PFSK-1 (cell line): ENCODE measurements at regions not wholly inside any gene's neighbourhood (a gene's known extent, or its start where the extent isn't known, plus 50 kb on each side); places are given as distances from the start of the nearest gene placed in this dataset.

Experiments
- FOXP2 ChIP-seq: optimal IDR thresholded peaks from 2 replicates; pipeline ENCODE3; 2011; ENCODE audit warnings: borderline replicate concordance, control low read depth, inconsistent platforms; ENCODE audit not compliant: insufficient read depth; ENCODE audit errors: extremely low read length, extremely low read depth
- POLR2AphosphoS5 ChIP-seq: IDR thresholded peaks from 2 replicates; pipeline ENCODE4 v1.6.1; 2012; ENCODE audit warnings: low read depth, mild to moderate bottlenecking, control low read depth, low read length, moderate library complexity
- SIN3A ChIP-seq: IDR thresholded peaks from 2 replicates; pipeline ENCODE4 v1.6.1; 2012; ENCODE audit warnings: mild to moderate bottlenecking, low read length, moderate library complexity, borderline replicate concordance; ENCODE audit not compliant: insufficient read depth
- TAF1 ChIP-seq: IDR thresholded peaks from 2 replicates; pipeline ENCODE4 v1.6.1; 2012; ENCODE audit warnings: low read length, control low read depth, borderline replicate concordance; ENCODE audit not compliant: insufficient read depth
- TF ChIP-seq, protein P1 (sequence below), 2 experiments: IDR thresholded peaks; 2 replicates each; pipeline versions ENCODE4 v1.6.1 to v1.8.0; 2011 to 2012; ENCODE audit warnings: low read depth in 2 of 2, low read length in 2 of 2, control low read depth in 1 of 2, inconsistent platforms in 1 of 2, mild to moderate bottlenecking in 1 of 2, moderate library complexity in 1 of 2; ENCODE audit not compliant: insufficient read depth in 1 of 2

GRCh38 chr10:121324678-121325213 lies 273.5 kb downstream of the FGFR2 start:
- TF ChIP-seq, protein P1, sequence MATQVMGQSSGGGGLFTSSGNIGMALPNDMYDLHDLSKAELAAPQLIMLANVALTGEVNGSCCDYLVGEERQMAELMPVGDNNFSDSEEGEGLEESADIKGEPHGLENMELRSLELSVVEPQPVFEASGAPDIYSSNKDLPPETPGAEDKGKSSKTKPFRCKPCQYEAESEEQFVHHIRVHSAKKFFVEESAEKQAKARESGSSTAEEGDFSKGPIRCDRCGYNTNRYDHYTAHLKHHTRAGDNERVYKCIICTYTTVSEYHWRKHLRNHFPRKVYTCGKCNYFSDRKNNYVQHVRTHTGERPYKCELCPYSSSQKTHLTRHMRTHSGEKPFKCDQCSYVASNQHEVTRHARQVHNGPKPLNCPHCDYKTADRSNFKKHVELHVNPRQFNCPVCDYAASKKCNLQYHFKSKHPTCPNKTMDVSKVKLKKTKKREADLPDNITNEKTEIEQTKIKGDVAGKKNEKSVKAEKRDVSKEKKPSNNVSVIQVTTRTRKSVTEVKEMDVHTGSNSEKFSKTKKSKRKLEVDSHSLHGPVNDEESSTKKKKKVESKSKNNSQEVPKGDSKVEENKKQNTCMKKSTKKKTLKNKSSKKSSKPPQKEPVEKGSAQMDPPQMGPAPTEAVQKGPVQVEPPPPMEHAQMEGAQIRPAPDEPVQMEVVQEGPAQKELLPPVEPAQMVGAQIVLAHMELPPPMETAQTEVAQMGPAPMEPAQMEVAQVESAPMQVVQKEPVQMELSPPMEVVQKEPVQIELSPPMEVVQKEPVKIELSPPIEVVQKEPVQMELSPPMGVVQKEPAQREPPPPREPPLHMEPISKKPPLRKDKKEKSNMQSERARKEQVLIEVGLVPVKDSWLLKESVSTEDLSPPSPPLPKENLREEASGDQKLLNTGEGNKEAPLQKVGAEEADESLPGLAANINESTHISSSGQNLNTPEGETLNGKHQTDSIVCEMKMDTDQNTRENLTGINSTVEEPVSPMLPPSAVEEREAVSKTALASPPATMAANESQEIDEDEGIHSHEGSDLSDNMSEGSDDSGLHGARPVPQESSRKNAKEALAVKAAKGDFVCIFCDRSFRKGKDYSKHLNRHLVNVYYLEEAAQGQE (IDR thresholded peaks at IDR 0.05; ENCODE audit: insufficient read depth in 1 of 2, low read depth in 2 of 2, low read length in 2 of 2), result no peak
- no peak for TF ChIP-seq FOXP2
- TF ChIP-seq TAF1, result no peak
- no peak for TF ChIP-seq POLR2AphosphoS5
- TF ChIP-seq SIN3A, result no peak

DNA sequence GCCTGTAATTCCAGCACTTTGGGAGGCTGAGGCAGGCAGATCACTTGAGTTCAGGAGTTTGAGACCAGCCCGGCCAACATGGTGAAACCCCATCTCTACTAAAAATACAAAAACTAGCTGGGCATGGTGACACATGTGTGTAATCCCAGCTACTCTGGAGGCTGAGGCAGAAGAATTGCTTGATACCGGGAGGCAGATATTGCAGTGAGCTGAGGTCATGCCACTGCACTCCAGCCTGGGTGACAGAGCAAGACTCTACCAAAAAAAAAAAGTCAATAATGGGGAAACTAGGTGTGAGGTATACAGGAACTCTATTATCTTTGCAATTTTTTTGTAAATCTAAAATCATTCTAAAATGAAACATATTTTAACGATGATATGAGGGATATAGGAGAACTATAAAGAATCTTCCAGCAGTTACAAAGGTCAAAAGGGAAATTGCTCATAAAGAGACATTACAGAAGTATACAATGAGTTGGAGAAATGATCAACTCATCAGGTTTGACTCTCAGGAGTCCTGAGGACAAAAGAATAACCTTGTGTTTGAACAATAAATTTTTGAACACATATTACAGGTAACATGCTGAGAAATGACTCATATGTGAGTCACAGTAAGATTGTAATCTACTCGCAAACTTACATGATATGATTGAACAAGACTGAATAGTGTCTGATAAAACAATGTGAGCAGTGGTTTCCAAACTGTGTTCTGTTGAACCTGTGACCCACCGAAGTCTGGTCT lies 272.6 kb downstream of the FGFR2 start:
- TF ChIP-seq FOXP2 (no peak), TAF1 (no peak), POLR2AphosphoS5 (no peak), SIN3A (no peak)
- TF ChIP-seq, protein P1 (IDR thresholded peaks at IDR 0.05; ENCODE audit: insufficient read depth in 1 of 2, low read depth in 2 of 2, low read length in 2 of 2), result no peak

DNA sequence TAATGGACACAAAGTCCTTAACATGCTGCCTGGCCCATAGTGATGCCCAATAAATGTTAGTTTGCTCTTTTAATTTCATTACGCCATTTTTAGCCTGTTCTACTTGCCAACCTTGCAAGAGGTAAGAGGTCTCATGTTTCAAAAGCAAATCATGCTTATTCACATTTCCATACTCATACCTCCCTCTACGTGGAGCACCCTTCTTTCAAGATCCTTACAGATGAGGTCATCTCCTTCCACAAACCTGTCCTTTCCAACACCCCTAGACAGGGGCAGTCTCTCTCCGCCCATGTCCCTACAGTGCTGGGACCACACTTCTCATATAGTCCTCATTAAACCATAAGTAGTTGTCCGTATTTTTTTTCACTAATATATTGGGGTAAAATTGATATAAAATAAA lies 271.3 kb downstream of the FGFR2 start:
- TF ChIP-seq POLR2AphosphoS5 (no peak), FOXP2 (no peak), TAF1 (no peak), SIN3A (no peak)
- TF ChIP-seq, protein P1 (IDR thresholded peaks at IDR 0.05; ENCODE audit: insufficient read depth in 1 of 2, low read depth in 2 of 2, low read length in 2 of 2), result no peak

GRCh38 chr10:121327727-121328126 lies 270.5 kb downstream of the FGFR2 start:
- TF ChIP-seq TAF1, result no peak
- no peak for TF ChIP-seq POLR2AphosphoS5
- no peak for TF ChIP-seq FOXP2
- TF ChIP-seq, protein P1 (IDR thresholded peaks at IDR 0.05; ENCODE audit: insufficient read depth in 1 of 2, low read depth in 2 of 2, low read length in 2 of 2), result no peak
- TF ChIP-seq SIN3A, result no peak
